ENCODE measurements at regions not wholly inside any gene's neighbourhood (a gene's known extent, or its start where the extent isn't known, plus 50 kb on each side); places are given as distances from the start of the nearest gene placed in this dataset.

- TF ChIP-seq, protein P1, sequence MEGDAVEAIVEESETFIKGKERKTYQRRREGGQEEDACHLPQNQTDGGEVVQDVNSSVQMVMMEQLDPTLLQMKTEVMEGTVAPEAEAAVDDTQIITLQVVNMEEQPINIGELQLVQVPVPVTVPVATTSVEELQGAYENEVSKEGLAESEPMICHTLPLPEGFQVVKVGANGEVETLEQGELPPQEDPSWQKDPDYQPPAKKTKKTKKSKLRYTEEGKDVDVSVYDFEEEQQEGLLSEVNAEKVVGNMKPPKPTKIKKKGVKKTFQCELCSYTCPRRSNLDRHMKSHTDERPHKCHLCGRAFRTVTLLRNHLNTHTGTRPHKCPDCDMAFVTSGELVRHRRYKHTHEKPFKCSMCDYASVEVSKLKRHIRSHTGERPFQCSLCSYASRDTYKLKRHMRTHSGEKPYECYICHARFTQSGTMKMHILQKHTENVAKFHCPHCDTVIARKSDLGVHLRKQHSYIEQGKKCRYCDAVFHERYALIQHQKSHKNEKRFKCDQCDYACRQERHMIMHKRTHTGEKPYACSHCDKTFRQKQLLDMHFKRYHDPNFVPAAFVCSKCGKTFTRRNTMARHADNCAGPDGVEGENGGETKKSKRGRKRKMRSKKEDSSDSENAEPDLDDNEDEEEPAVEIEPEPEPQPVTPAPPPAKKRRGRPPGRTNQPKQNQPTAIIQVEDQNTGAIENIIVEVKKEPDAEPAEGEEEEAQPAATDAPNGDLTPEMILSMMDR (IDR thresholded peaks at IDR 0.05; ENCODE audit: low read depth, low read length, poor library complexity, severe bottlenecking) = no peak
- TF ChIP-seq EZH2phosphoT487 (IDR thresholded peaks at IDR 0.05; ENCODE audit: borderline replicate concordance, low read length) = no peak
Observed at GRCh38 chr7:68964060-68964459, 634.2 kb upstream of the AUTS2 start.

All from DOHH2 (cell line).